Endothelial cell of umbilical vein (primary cell): ENCODE measurements at regions not wholly inside any gene's neighbourhood (a gene's known extent, or its start where the extent isn't known, plus 50 kb on each side); places are given as distances from the start of the nearest gene placed in this dataset.

ENCODE experiments used
- POLR2A ChIP-seq: IDR thresholded peaks from 2 replicates; pipeline ENCODE4 v1.6.1; 2012; ENCODE audit warnings: low read depth, mild to moderate bottlenecking, control low read depth, low read length
- TF ChIP-seq, protein P1 (sequence below), 2 donors: IDR thresholded peaks; 1 replicate in 1 of 2; 2 replicates in 1 of 2; pipeline ENCODE4 v1.5.1; 2011; ENCODE audit warnings: low read length in 2 of 2, mild to moderate bottlenecking in 2 of 2, moderate library complexity in 2 of 2, control low read depth in 1 of 2, inconsistent platforms in 1 of 2, low read depth in 1 of 2; ENCODE audit not compliant: insufficient read depth in 1 of 2; ENCODE audit errors: extremely low read depth in 1 of 2

DNA sequence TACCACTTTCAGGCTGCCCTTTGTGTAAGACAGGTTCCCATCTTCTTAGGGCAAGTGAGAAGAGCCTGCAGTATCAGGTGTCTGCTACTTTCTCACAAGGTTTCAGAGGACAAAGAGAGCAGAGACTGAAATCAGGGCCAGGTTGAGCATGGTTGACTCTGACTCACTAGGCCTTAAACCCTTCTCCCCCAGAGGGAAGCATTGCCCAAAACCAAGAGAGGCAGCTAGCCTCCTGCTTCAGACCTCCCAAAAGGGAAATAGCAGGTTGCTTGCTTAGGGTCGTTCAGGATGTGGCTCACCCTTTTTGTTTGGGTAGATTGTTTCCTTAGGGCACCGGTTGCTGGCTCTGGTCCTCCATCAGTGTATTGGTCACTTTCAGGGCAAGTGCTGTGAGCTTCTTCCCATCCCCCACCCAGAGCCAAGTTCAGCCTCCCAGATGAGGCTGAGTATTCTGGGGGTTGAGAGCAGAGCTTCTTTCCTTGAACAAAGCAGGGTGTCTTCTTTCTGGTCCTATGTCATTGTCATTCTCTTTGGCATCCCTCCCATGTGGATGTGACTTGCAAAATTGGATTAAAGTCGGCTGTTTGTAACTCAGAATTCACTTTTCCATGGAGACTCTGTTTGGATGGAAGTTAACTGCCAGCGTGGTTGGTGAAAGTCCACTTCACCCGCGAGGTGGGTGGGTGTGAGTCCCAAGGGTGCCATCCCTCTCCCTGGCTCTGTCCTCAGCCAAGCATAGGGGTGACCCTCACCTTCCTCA, 55.5 kb upstream of the GALNT2 start:
- no peak for TF ChIP-seq POLR2A
- TF ChIP-seq, protein P1, sequence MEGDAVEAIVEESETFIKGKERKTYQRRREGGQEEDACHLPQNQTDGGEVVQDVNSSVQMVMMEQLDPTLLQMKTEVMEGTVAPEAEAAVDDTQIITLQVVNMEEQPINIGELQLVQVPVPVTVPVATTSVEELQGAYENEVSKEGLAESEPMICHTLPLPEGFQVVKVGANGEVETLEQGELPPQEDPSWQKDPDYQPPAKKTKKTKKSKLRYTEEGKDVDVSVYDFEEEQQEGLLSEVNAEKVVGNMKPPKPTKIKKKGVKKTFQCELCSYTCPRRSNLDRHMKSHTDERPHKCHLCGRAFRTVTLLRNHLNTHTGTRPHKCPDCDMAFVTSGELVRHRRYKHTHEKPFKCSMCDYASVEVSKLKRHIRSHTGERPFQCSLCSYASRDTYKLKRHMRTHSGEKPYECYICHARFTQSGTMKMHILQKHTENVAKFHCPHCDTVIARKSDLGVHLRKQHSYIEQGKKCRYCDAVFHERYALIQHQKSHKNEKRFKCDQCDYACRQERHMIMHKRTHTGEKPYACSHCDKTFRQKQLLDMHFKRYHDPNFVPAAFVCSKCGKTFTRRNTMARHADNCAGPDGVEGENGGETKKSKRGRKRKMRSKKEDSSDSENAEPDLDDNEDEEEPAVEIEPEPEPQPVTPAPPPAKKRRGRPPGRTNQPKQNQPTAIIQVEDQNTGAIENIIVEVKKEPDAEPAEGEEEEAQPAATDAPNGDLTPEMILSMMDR (IDR thresholded peaks at IDR 0.05; ENCODE audit: extremely low read depth in 1 of 2, insufficient read depth in 1 of 2, low read depth in 1 of 2, low read length in 2 of 2): no peak
